ENCODE measurements at regions not wholly inside any gene's neighbourhood (a gene's known extent, or its start where the extent isn't known, plus 50 kb on each side); places are given as distances from the start of the nearest gene placed in this dataset.

DNA sequence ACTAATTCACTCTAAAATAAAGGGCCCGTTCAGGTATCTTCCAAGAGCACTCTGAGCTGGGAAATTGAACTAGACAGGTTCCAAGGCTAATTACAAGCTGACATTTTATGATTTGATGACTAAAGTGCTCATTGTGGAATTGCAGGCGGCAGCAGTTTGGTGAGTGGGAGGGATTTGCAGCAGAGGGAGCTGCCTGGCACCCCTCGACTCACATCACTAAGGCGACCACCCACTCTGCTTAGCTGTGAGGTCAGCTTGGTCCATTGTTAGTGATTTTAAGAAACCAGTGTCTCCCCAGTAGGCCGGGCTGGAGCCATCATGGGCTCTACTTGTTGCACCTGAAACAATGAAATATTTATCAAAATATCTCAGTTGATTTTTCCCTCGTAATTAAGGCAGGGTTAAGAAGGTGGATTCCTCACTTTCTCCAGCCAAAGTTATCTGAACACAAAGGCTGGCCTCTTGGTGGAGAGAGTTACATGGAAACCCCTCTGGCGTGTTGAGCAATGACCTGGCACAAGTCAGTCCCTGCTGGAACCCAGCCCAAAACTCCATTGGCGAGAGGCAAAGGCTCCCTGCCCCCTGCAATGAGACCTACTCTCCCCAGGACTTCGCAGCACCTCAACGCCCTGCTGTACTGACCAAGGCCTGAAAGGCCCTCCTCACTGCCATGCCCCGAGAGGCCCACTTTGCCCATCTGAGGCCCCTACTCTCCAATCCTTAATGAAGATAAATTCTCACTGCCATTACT is 65.0 kb upstream of the ATP2B2 start:
- no peak for TF ChIP-seq EZH2phosphoT487 (IDR thresholded peaks at IDR 0.05)
- TF ChIP-seq CTCF (IDR thresholded peaks at IDR 0.05), result no peak
